ENCODE measurements at regions not wholly inside any gene's neighbourhood (a gene's known extent, or its start where the extent isn't known, plus 50 kb on each side); places are given as distances from the start of the nearest gene placed in this dataset.
"Not testable (repeated sequence)": the region's sequence is repeated elsewhere in the genome, so short reads cannot be mapped to it uniquely, and the experiment has no call there.

- DNase-seq, result no peak
Observed at GRCh38 chr14:62429683-62430082, 615.6 kb downstream of the KCNH5 start.

GRCh38 chr14:62431496-62431895 lies 613.8 kb downstream of the KCNH5 start:
- no peak for DNase-seq

GRCh38 chr14:62432955-62433354 lies 612.3 kb downstream of the KCNH5 start:
- no peak for DNase-seq

- DNase-seq, result no peak
Observed at GRCh38 chr14:62436261-62436660, 609.0 kb downstream of the KCNH5 start.

GRCh38 chr14:62439210-62439609 lies 606.0 kb downstream of the KCNH5 start:
- DNase-seq, result no peak

- DNase-seq, result no peak
Observed at GRCh38 chr14:62443796-62444195, 601.5 kb downstream of the KCNH5 start.

GRCh38 chr14:62445570-62445969 lies 599.7 kb downstream of the KCNH5 start:
- DNase-seq, result no peak

- no peak for DNase-seq
Observed at GRCh38 chr14:62451221-62451620, 594.0 kb downstream of the KCNH5 start.

GRCh38 chr14:62453226-62453625 lies 592.0 kb downstream of the KCNH5 start:
- no peak for DNase-seq

GRCh38 chr14:62455446-62455845 lies 589.8 kb downstream of the KCNH5 start:
- no peak for DNase-seq

GRCh38 chr14:62462988-62463387 lies 582.3 kb downstream of the KCNH5 start:
- DNase-seq, result no peak

- no peak for DNase-seq
Observed at GRCh38 chr14:62468946-62469345, 576.3 kb downstream of the KCNH5 start.

- DNase-seq, result no peak
Observed at GRCh38 chr14:62470935-62471334, 574.3 kb downstream of the KCNH5 start.

GRCh38 chr14:62491146-62491545 lies 554.1 kb downstream of the KCNH5 start:
- DNase-seq, result no peak

GRCh38 chr14:62497708-62498107 lies 547.5 kb downstream of the KCNH5 start:
- no peak for DNase-seq

GRCh38 chr14:62501021-62501750 lies 544.1 kb downstream of the KCNH5 start:
- no peak for DNase-seq

GRCh38 chr14:62505045-62505444 lies 540.2 kb downstream of the KCNH5 start:
- DNase-seq, result no peak

GRCh38 chr14:62521309-62521708 lies 523.9 kb downstream of the KCNH5 start:
- not testable (repeated sequence) for DNase-seq

- no peak for DNase-seq
Observed at GRCh38 chr14:62528296-62528695, 517.0 kb downstream of the KCNH5 start.

GRCh38 chr14:62532181-62532580 lies 513.1 kb downstream of the KCNH5 start:
- no peak for DNase-seq

GRCh38 chr14:62546862-62547474 lies 498.3 kb downstream of the KCNH5 start:
- DNase-seq, result no peak

GRCh38 chr14:62557416-62557815 lies 487.8 kb downstream of the KCNH5 start:
- DNase-seq, result no peak

GRCh38 chr14:62558451-62558850 lies 486.8 kb downstream of the KCNH5 start:
- DNase-seq, result no peak

GRCh38 chr14:62585247-62585646 lies 460.0 kb downstream of the KCNH5 start:
- DNase-seq, result no peak

- DNase-seq, result no peak
Observed at GRCh38 chr14:62592877-62593276, 452.4 kb downstream of the KCNH5 start.
